ENCODE measurements at regions not wholly inside any gene's neighbourhood (a gene's known extent, or its start where the extent isn't known, plus 50 kb on each side); places are given as distances from the start of the nearest gene placed in this dataset.
"Not testable (repeated sequence)": the region's sequence is repeated elsewhere in the genome, so short reads cannot be mapped to it uniquely, and the experiment has no call there.

DNA sequence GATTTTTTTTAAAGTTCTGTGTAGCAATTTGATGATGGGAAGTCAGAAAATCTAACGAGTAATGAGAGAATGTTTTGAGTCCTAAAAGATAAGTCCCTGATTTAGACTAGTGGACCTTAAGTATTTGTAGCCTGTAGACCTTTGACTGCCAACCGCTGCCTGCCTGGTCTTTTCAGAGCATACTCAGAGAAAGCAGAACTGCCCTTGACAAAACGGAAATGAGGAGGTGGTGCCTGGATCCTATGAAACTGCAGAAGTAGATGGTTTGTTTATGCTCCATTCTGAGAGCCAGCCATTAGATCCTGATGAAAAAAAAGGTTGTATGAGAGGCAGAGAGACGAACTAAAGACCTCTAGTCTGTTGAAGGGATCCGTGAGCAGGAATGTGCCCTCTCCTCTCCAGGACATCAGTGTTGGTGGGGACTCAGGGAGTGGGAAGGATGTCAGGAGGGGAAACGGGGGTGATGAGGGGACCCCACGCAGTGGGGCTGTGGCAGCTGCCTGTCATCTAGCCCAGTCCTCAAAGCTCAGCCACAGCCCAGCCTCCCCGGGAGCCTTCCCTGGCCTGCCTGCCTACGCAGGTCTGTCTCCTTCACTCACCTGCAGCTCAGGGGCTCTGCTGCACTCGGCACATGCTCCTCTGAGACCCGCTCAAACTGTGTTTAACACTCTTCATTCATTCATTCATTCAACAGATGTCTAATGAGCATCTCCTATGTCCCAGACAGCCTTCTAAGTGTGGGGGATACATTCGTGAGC lies 447.5 kb downstream of the AACS start:
- no peak for DNase-seq

- DNase-seq = no peak
These were observed 450.7 kb downstream of the AACS start for GRCh38 chr12:125515887-125516286.

DNA sequence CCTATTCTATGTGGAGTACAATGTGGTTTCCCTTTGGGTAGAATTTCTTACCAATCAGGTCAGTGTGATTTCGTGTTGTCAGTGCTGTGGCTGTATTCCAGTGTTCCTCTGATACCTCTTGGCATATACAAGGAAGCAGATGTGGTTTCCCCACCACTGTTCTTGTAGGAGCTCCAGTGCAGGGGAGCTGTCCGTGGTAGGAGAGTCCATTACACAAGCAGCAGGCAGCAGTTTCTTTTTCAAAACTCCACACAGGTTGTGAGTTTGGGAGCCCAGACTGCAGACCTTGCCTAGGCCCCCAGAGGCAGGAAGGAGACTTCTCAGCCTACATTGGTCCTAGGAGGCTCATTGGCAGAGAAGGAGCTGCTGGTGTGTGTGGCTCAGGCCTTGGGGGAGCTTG lies 452.8 kb downstream of the AACS start:
- peak; percentile 40 for DNase-seq

GRCh38 chr12:125519026-125519651 lies 453.9 kb downstream of the AACS start:
- DNase-seq = no peak

DNA sequence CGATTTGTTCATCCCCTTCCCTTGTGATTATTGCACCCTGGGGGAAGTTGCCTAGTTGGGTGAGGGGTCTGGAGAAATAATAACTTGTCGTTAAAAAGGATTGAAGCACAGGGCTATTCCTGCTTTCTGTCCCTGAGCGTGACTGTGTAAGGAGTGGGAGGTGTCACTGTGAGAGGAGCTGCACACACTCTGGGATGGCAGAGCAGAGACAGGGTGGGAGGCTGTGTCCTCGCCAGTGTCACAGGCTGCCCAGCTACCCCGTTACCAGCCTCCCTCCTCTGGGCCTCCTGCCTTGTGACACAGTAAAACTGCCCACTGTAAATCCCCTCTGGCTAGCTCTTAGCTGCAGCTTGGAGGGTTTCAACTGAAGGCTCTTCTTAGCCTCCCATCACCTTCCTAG lies 460.6 kb downstream of the AACS start:
- DNase-seq = no peak

DNA sequence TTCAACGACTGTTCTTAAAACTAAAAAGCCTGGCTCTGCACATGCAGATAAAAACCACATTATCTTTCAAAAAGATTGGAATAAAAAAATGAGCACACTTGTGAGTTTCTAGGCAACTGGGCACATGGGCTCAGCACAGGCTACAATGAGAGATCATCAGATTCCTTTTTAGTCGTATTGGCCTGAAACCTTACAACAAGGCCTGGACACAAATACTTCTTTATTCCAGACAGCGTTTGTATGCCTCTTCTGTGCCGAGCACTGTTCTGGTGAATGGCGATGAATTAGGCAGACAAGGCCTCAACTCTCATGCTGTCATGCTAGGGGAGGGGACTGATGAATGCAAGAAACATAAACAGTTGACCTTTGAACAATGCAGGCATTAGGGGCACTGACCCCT lies 463.0 kb downstream of the AACS start:
- DNase-seq = no peak

GRCh38 chr12:125530201-125530600 lies 465.0 kb downstream of the AACS start:
- no peak for DNase-seq

DNA sequence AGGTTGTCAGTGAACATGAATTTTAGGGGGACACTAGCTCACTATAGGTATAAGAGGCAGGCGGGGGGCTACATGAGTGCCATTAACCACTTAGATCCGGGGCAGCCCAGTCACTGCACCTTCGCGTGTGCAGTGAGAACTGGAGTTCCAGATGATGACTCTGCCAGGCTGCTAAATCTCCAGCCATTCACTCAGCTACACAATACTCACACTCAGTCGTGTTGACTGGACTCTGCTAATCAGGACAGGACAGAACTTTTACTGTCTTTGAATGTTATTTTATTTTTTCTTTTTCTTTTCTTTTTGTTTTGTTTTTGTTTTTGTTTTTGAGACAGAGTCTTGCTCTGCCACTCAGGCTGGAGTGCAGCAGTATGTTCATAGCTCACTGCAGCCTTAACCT lies 465.6 kb downstream of the AACS start:
- no peak for DNase-seq

DNA sequence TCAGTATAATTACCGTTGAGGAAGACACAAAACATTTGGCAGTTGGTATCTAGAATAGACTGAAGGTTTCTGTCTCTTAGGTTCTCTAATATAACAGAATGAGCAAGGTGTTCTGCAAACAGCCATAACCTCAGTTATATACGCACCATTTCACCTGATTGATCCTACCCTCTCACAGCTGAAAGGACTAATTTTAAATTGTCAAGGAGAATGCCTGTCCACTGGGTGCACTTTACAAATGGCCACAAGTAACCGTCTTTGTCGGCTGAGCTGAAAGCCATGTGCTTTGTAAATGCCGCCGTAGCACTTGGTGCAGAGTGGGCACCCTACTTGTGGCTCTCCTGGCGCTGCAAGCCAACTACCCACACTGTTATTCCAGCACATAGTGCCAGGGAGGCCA lies 466.3 kb downstream of the AACS start:
- DNase-seq = no peak

DNA sequence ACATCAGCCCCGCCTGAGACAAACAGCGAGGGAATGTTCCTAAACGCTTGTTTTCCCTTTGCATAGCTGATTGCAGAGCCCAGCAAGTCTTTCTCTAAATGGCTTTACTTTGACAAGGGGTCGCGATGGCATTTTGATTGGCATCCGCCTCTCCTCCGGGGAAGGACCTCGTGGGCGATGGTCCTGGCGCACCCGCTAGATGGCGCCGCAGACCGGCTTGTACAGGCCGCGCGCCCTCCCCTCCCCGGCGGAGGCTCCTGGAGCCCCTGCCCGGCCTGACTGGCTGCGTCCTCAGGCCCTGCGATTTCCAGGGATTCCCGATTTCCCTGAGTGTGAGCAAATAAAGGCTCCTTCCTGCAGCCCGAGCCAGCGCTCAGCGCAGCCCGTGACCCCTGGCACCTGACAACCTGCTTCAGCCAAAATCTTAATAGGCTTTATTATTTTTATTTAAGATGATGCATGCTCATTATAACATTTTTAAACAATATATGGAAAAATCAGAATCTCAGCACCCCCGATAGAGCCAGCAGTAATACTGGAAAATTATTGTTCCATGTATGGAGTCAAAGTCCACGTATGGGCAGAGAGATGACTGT lies 468.3 kb downstream of the AACS start:
- peak; percentile 50 for DNase-seq

DNA sequence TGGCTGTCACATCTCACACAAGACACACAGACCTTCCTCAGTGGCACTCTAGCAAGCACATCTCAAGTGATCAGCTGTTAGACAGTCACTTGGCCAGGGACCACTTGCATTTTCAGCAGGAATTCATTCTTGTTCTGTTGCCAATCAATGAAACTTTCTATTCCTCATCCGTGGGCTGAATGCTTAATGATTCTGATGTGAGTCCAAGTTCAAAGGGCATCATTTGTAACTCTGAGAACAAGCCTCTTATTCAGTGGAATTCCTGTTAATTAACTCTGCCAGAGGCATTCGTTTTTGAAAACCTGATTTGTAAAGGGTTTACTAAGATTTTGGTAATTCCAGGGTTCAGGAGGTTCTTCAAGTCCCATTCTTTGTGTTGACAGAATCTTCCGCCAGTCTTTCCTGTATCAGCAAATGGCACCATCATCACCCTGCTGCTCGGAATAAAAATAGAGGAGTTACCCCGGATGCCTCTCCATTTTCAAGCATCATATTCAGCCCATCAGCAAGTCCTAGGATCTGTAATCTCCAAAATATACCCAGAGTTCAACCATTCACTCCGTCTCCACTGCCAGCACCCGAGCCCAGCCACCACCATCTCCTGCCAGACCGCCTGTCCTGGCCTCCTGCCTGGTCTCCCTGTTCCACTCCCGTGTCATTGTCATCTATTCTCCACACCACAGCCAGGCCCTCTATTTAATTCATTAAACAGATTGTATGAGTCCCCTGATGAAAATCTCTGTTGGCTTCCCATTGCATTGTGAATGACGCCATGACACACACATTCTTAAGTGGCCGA lies 473.4 kb downstream of the AACS start:
- no peak for DNase-seq

- no peak for DNase-seq
These were observed 475.5 kb downstream of the AACS start for GRCh38 chr12:125540580-125541204.

DNA sequence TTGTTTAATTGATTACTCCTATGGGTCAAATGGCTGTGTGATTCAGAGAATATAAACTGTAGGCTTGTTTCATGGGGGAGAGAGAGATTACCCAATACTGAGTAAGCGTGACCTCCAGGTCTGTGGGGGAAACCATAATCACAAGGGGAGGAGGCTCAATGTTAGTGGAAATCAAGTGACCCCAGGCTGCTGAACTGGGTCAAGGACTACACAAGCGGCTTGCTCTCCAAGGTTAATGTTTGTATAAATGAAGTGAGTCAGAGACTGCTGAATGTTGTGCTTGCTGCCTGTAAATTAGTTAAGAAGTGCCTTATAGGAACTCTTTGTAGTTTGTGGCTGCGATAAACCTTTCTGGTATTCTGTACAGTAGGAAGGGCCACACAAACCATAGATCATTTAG lies 479.7 kb downstream of the AACS start:
- no peak for DNase-seq

GRCh38 chr12:125549171-125549570 lies 483.9 kb downstream of the AACS start:
- no peak for DNase-seq

- no peak for DNase-seq
These were observed 484.6 kb downstream of the AACS start for GRCh38 chr12:125549836-125550235.

DNA sequence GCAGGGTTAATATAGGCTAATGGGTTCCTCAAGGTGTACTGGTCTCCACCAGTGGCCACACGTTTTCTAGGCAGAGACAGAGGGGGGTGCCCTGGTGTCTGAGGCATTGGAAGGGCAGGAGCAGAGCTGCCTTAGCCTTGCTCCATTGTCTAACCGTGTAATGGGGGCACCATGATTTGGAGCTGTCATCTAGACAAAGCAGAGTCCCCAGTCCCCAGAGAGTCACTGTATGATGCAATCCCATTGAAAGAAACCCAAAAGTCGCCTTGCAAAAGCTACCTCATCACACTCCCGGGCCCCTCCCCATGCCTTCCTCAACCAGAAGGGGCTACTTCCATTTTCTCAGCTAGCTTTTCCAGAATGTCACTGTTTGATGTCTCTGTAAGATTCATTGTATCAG lies 487.1 kb downstream of the AACS start:
- no peak for DNase-seq

DNA sequence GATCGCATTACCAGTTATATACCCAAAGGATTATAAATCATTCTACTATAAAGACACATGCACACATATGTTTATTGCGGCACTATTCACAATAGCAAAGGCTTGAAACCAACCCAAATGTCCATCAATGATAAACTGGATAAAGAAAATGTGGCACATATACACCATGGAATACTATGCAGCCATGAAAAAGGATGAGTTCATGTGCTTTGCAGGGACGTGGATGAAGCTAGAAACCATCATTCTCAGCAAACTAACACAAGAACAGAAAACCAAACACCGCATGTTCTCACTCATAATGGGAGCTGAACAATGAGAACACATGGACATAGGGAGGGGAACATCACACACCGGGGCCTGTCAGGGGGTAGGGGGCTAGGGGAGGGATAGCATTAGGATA lies 495.8 kb downstream of the AACS start:
- DNase-seq = not testable (repeated sequence)

GRCh38 chr12:125564753-125565152 lies 499.5 kb downstream of the AACS start:
- DNase-seq = no peak

- no peak for DNase-seq
These were observed 502.3 kb downstream of the AACS start for GRCh38 chr12:125567581-125567980.

GRCh38 chr12:125568306-125568705 lies 503.1 kb downstream of the AACS start:
- DNase-seq = no peak

DNA sequence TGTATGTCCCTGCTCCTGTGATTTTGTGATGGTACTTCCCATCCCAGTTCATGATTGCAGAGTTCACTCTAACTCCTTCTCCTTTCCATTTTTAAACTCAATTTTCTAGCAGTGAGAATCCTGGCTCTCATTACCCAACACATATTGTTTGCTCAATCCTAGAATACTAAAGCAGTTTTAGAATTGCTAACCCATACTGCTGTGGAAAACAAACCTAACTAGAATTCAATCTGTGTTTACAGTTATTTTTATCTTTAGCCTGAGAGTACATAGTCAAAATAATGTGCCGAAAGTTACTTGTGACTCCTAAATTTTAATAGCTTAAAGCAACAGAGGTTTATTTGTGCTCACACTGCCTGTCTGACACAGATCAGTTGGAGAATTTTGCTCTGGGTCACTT lies 508.0 kb downstream of the AACS start:
- no peak for DNase-seq

DNA sequence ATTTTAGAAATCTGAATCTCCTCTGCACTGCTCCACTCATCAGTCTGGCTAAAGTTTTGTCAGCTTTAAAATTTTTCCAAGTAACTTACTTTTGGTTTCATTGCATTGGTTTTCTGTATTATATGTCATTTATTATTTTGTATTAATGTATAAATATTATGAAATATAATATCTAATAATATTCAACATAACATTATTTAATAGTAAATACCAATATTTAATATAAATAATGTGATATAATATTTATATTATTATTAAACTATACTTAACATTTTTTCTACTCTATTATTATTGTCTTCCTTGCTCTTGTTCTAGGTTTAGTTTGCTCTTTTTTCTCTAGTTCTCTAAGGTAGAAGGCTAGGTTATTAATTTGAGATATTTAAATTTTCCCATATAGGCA lies 512.1 kb downstream of the AACS start:
- DNase-seq = no peak

GRCh38 chr12:125579916-125580315 lies 514.7 kb downstream of the AACS start:
- no peak for DNase-seq
